ENCODE measurements at regions not wholly inside any gene's neighbourhood (a gene's known extent, or its start where the extent isn't known, plus 50 kb on each side); places are given as distances from the start of the nearest gene placed in this dataset.

GRCh38 chr21:24369278-24369677 is 1238.0 kb downstream of the MRPL39 start:
- H3K9me3 ChIP-seq, result no peaks in the 10 kb centered on the region
- H3K4me3 ChIP-seq, result no peak overlapping the region
- DNase-seq, result no peak
- no peaks in the 10 kb centered on the region for H3K4me1 ChIP-seq
- ATAC-seq, result no peak
- TF ChIP-seq CTCF (IDR thresholded peaks at IDR 0.05), result no peak
- no peaks in the 10 kb centered on the region for H3K27me3 ChIP-seq
- H3K36me3 ChIP-seq, result no peaks in the 10 kb centered on the region
- intact Hi-C loops (cut with DNase I), result no loop called here
- no peak overlapping the region for H3K27ac ChIP-seq

GRCh38 chr21:24367936-24368335 is 1239.3 kb downstream of the MRPL39 start:
- H3K9me3 ChIP-seq, result no peaks in the 10 kb centered on the region
- DNase-seq, result no peak
- no peak for TF ChIP-seq CTCF (IDR thresholded peaks at IDR 0.05)
- no peaks in the 10 kb centered on the region for H3K36me3 ChIP-seq
- no peak overlapping the region for H3K4me3 ChIP-seq
- no peak overlapping the region for H3K27ac ChIP-seq
- intact Hi-C loops (cut with DNase I), result no loop called here
- no peaks in the 10 kb centered on the region for H3K27me3 ChIP-seq
- no peak for ATAC-seq
- H3K4me1 ChIP-seq, result no peaks in the 10 kb centered on the region

GRCh38 chr21:24353492-24353891 is 1253.8 kb downstream of the MRPL39 start:
- Histone ChIP-seq H3K4me3 (no peak overlapping the region), H3K27ac (no peak overlapping the region), H3K4me1 (no peaks in the 10 kb centered on the region), H3K27me3 (no peaks in the 10 kb centered on the region), H3K36me3 (no peaks in the 10 kb centered on the region), H3K9me3 (no peaks in the 10 kb centered on the region)
- intact Hi-C loops (cut with DNase I), result no loop called here
- TF ChIP-seq CTCF (IDR thresholded peaks at IDR 0.05), result no peak
- ATAC-seq, result no peak
- DNase-seq, result no peak

- no peak for TF ChIP-seq CTCF (IDR thresholded peaks at IDR 0.05)
- ATAC-seq, result no peak
- H3K4me3 ChIP-seq, result no peak overlapping the region
- H3K27me3 ChIP-seq, result no peaks in the 10 kb centered on the region
- no peaks in the 10 kb centered on the region for H3K9me3 ChIP-seq
- intact Hi-C loops (cut with DNase I), result no loop called here
- DNase-seq, result no peak
- no peaks in the 10 kb centered on the region for H3K4me1 ChIP-seq
- H3K27ac ChIP-seq, result no peak overlapping the region
- H3K36me3 ChIP-seq, result no peaks in the 10 kb centered on the region
Measured at GRCh38 chr21:24339406-24339805, 1267.9 kb downstream of the MRPL39 start.

- Histone ChIP-seq H3K27me3 (no peaks in the 10 kb centered on the region), H3K9me3 (no peaks in the 10 kb centered on the region), H3K4me3 (no peak overlapping the region), H3K4me1 (no peaks in the 10 kb centered on the region), H3K36me3 (no peaks in the 10 kb centered on the region), H3K27ac (no peak overlapping the region)
- intact Hi-C loops (cut with DNase I), result no loop called here
- no peak for ATAC-seq
- no peak for TF ChIP-seq CTCF (IDR thresholded peaks at IDR 0.05)
- DNase-seq, result no peak
Measured at GRCh38 chr21:24336491-24336890, 1270.8 kb downstream of the MRPL39 start.

GRCh38 chr21:24323536-24323935 is 1283.7 kb downstream of the MRPL39 start:
- intact Hi-C loops (cut with DNase I), result no loop called here
- H3K4me1 ChIP-seq, result no peaks in the 10 kb centered on the region
- TF ChIP-seq CTCF (IDR thresholded peaks at IDR 0.05), result no peak
- DNase-seq (no peak), ATAC-seq (no peak)
- no peaks in the 10 kb centered on the region for H3K36me3 ChIP-seq
- no peaks in the 10 kb centered on the region for H3K27me3 ChIP-seq
- H3K4me3 ChIP-seq, result no peak overlapping the region
- no peak overlapping the region for H3K27ac ChIP-seq
- H3K9me3 ChIP-seq, result no peaks in the 10 kb centered on the region
